HFFc6 (cell line): ENCODE measurements at regions not wholly inside any gene's neighbourhood (a gene's known extent, or its start where the extent isn't known, plus 50 kb on each side); places are given as distances from the start of the nearest gene placed in this dataset.

ENCODE experiments used
- DNase-seq: peaks from one replicate; pipeline ENCODE4 v3.0.0-alpha.2; 2018
- H3K27ac Mint-ChIP-seq: 2 replicates; pipeline ENCODE4 v1.8.0; 2020; ENCODE audit warnings: mild to moderate bottlenecking, mixed read lengths
- H3K27me3 Mint-ChIP-seq: 2 replicates; pipeline ENCODE4 v1.8.0; 2021; ENCODE audit warnings: mild to moderate bottlenecking, moderate library complexity, mixed read lengths; ENCODE audit not compliant: insufficient read depth
- H3K36me3 Mint-ChIP-seq: 2 replicates; pipeline ENCODE4 v1.8.0; 2021; ENCODE audit warnings: low read depth, mixed read lengths
- H3K4me1 Mint-ChIP-seq: 2 replicates; pipeline ENCODE4 v1.8.0; 2020; ENCODE audit warnings: low read depth, mixed read lengths
- H3K4me3 Mint-ChIP-seq: 2 replicates; pipeline ENCODE4 v1.8.0; 2020; ENCODE audit warnings: mild to moderate bottlenecking, moderate library complexity, mixed read lengths
- H3K9me3 Mint-ChIP-seq: 2 replicates; pipeline ENCODE4 v1.8.0; 2020; ENCODE audit warnings: mild to moderate bottlenecking, mixed read lengths
- TF ChIP-seq, protein P1 (sequence below): fragments of 200-600 bp; sonication (generic); IDR thresholded peaks from 2 replicates; pipeline ENCODE4 v1.5.0; 2021; ENCODE audit warnings: antibody characterized with exemption, mild to moderate bottlenecking

DNA sequence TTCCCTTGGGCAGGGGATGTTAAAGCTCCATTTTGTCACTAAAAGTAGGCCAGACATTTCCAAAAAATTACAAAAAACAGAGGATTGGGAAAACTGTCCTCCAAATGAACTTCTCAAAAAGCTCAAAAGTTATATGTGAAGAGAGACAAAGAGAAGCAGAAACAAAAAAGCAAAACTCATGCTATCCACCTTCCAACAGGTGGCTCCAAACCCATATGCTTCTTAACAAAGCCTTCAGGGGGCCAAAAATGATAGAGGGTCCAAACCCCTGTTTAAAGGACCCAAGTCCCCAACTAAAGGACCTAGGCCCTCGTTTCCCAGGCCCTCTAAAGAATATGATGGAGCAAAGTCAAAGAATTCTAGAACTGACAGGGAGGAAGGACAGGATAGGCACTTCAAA, 146.7 kb downstream of the AASDHPPT start:
- H3K4me3 Mint-ChIP-seq, result no peak overlapping the region
- no peak overlapping the region for H3K27ac Mint-ChIP-seq
- TF ChIP-seq, protein P1, sequence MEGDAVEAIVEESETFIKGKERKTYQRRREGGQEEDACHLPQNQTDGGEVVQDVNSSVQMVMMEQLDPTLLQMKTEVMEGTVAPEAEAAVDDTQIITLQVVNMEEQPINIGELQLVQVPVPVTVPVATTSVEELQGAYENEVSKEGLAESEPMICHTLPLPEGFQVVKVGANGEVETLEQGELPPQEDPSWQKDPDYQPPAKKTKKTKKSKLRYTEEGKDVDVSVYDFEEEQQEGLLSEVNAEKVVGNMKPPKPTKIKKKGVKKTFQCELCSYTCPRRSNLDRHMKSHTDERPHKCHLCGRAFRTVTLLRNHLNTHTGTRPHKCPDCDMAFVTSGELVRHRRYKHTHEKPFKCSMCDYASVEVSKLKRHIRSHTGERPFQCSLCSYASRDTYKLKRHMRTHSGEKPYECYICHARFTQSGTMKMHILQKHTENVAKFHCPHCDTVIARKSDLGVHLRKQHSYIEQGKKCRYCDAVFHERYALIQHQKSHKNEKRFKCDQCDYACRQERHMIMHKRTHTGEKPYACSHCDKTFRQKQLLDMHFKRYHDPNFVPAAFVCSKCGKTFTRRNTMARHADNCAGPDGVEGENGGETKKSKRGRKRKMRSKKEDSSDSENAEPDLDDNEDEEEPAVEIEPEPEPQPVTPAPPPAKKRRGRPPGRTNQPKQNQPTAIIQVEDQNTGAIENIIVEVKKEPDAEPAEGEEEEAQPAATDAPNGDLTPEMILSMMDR, result no peak
- no peaks in the 10 kb centered on the region; the same call in 1 of the 2 replicates for H3K36me3 Mint-ChIP-seq
- no peak for DNase-seq
- no peaks in the 10 kb centered on the region for H3K4me1 Mint-ChIP-seq
- peaks cover 23% of the 10 kb centered on the region for H3K9me3 Mint-ChIP-seq
- H3K27me3 Mint-ChIP-seq, result no peaks in the 10 kb centered on the region

DNA sequence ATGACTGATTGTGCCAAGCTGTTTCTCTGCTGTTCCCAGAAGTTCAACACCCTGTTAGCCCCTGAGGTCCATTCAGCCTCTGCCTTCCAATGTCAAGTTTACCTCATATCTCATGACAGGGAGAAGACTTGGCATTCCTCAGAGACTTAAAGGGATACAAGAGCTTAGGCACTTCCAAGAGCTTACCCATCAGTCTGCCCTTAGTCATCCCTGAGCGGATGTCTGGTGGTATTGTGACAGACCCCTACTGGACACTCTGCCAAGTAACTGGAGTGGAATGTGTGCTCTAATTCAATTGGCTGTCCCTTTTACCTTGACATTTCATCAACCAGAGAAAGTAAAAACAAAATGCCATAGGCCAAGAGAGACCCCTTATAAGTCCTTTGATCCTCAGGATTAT, 151.5 kb downstream of the AASDHPPT start:
- no peaks in the 10 kb centered on the region for H3K36me3 Mint-ChIP-seq
- H3K27ac Mint-ChIP-seq, result no peak overlapping the region

DNA sequence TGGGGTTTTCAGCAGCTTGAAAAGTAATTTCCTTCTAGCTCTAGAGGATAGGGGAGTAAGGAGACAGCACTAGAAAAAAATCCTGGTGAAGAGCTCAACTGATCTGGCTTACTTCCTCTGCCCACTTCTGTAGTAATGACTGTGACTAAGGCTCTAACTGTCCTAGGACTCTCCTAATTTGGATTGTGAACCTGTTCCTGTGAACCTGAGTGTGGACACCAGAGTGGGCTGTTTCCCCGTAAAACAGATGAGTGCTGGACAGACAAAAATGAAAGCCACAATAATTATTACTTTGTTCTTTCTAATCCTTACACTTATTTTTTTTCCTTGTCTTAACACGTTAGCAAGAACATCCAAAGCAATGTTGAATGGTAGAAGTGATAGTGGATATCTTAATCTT, 154.1 kb downstream of the AASDHPPT start:
- no peak for DNase-seq
- Mint-ChIP-seq H3K9me3 (peaks cover 7% of the 10 kb centered on the region; the same call in 1 of the 2 replicates), H3K27ac (no peak overlapping the region), H3K4me1 (no peaks in the 10 kb centered on the region), H3K4me3 (no peak overlapping the region), H3K36me3 (no peaks in the 10 kb centered on the region), H3K27me3 (no peaks in the 10 kb centered on the region; the same call in 1 of the 2 replicates)
- TF ChIP-seq, protein P1, result no peak

More for the DNA sequence above, 151.5 kb downstream of the AASDHPPT start:
- Mint-ChIP-seq H3K9me3 (peaks cover 9% of the 10 kb centered on the region), H3K27me3 (no peaks in the 10 kb centered on the region), H3K4me3 (no peak overlapping the region), H3K4me1 (no peaks in the 10 kb centered on the region)
- TF ChIP-seq, protein P1, result no peak
- DNase-seq, result no peak

DNA sequence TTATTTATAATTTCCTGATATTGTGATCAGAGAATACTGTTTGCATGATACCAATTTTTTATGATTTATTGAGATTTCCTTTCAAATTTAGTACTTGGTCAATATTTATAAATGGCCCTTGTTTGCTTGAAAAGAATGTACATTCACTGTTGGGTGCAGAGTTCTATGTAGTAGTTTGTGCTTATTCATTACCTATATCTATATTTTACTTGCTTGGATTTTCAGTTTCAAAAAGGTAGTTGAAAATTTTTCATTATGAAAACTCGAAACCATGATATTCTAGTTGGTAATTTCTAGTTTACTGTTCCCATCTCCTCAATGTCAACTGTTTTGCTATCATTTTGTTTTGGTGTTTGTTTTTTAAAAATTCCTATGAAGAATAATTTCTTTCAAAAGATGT, 155.7 kb downstream of the AASDHPPT start:
- no peaks in the 10 kb centered on the region for H3K36me3 Mint-ChIP-seq

DNA sequence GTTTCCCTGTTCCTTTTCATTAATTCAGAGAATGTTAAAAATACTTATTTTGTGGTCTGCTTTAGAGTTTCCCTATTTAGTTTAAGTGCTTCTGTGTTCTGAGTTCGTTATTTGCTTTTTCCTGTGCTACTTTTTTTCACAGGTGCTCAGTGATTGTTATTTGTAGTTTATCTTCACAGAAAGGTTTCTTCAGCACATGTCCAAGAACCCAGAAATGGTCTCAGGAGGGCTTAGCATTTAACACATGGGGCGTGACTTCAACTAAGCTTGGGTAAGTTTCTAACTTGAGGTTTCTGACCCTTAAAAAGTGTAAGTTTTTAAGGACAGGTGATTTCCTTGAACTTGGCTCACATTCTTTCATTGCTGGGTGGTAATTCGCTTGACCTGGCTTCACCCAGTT, 157.3 kb downstream of the AASDHPPT start:
- no peak for DNase-seq
- Mint-ChIP-seq H3K36me3 (no peaks in the 10 kb centered on the region), H3K9me3 (peaks cover 13% of the 10 kb centered on the region), H3K4me1 (no peaks in the 10 kb centered on the region), H3K4me3 (no peak overlapping the region), H3K27ac (no peak overlapping the region), H3K27me3 (no peaks in the 10 kb centered on the region; the same call in 1 of the 2 replicates)
- TF ChIP-seq, protein P1, result no peak

More for the DNA sequence above, 155.7 kb downstream of the AASDHPPT start:
- no peaks in the 10 kb centered on the region for H3K4me1 Mint-ChIP-seq
- no peaks in the 10 kb centered on the region; the same call in 1 of the 2 replicates for H3K27me3 Mint-ChIP-seq
- H3K4me3 Mint-ChIP-seq, result no peak overlapping the region
- TF ChIP-seq, protein P1, result no peak
- H3K9me3 Mint-ChIP-seq, result peaks cover 13% of the 10 kb centered on the region
- no peak overlapping the region for H3K27ac Mint-ChIP-seq
- DNase-seq, result no peak

DNA sequence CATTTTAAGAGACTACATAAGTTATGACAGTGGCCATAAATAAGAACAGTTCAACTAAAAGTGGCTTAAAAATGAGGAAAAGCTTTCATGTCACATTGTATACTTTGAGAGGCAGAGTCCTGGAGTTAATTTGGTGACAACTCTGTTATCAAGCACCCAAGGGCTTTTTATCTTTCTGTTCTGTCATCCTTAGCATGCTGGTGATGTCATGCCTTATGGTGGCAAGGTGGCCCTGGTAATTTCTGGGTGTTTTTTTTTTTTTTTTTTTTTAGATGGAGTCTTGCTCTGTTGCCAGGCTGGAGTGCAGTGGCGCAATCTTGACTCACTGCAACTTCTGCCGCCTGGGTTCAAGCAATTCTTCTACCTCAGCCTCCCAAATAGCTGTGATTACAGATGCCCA, 158.8 kb downstream of the AASDHPPT start:
- TF ChIP-seq, protein P1, result no peak
- no peaks in the 10 kb centered on the region for H3K36me3 Mint-ChIP-seq
- no peak overlapping the region for H3K27ac Mint-ChIP-seq
- no peak for DNase-seq
- no peaks in the 10 kb centered on the region; the same call in none of the 2 replicates for H3K27me3 Mint-ChIP-seq
- no peaks in the 10 kb centered on the region for H3K4me1 Mint-ChIP-seq
- H3K4me3 Mint-ChIP-seq, result no peak overlapping the region
- peaks cover 6% of the 10 kb centered on the region; the same call in 1 of the 2 replicates for H3K9me3 Mint-ChIP-seq
